ENCODE measurements at regions not wholly inside any gene's neighbourhood (a gene's known extent, or its start where the extent isn't known, plus 50 kb on each side); places are given as distances from the start of the nearest gene placed in this dataset.

GRCh38 chr21:27704567-27705166, 737.8 kb upstream of the ADAMTS5 start:
- DNase-seq (ENCODE audit: low read depth), result no peak

- DNase-seq (ENCODE audit: low read depth), result no peak
These were observed 736.9 kb upstream of the ADAMTS5 start for GRCh38 chr21:27703791-27704190.

GRCh38 chr21:27700974-27701614, 734.2 kb upstream of the ADAMTS5 start:
- peak; percentile 79 for DNase-seq (ENCODE audit: low read depth)

- no peak for DNase-seq (ENCODE audit: low read depth)
These were observed 728.4 kb upstream of the ADAMTS5 start for GRCh38 chr21:27695246-27695645.

- DNase-seq (ENCODE audit: low read depth), result peak; percentile 78
These were observed 727.8 kb upstream of the ADAMTS5 start for GRCh38 chr21:27694667-27695066.

- peak; percentile 91 for DNase-seq (ENCODE audit: low read depth)
These were observed 726.5 kb upstream of the ADAMTS5 start for GRCh38 chr21:27693376-27693775.

GRCh38 chr21:27691516-27691915, 724.6 kb upstream of the ADAMTS5 start:
- DNase-seq (ENCODE audit: low read depth), result no peak

GRCh38 chr21:27691006-27691405, 724.1 kb upstream of the ADAMTS5 start:
- no peak for DNase-seq (ENCODE audit: low read depth)

GRCh38 chr21:27690426-27690825, 723.5 kb upstream of the ADAMTS5 start:
- DNase-seq (ENCODE audit: low read depth), result no peak

- no peak for DNase-seq (ENCODE audit: low read depth)
These were observed 721.9 kb upstream of the ADAMTS5 start for GRCh38 chr21:27688773-27689172.

GRCh38 chr21:27683292-27683691, 716.4 kb upstream of the ADAMTS5 start:
- DNase-seq (ENCODE audit: low read depth), result no peak

GRCh38 chr21:27681841-27682240, 715.0 kb upstream of the ADAMTS5 start:
- peak; percentile 32 for DNase-seq (ENCODE audit: low read depth)

GRCh38 chr21:27681038-27681437, 714.1 kb upstream of the ADAMTS5 start:
- DNase-seq (ENCODE audit: low read depth), result peak; percentile 61

GRCh38 chr21:27680181-27680580, 713.3 kb upstream of the ADAMTS5 start:
- DNase-seq (ENCODE audit: low read depth), result no peak

- no peak for DNase-seq (ENCODE audit: low read depth)
These were observed 711.6 kb upstream of the ADAMTS5 start for GRCh38 chr21:27678511-27678910.

GRCh38 chr21:27677546-27677945, 710.7 kb upstream of the ADAMTS5 start:
- no peak for DNase-seq (ENCODE audit: low read depth)

GRCh38 chr21:27675306-27675705, 708.4 kb upstream of the ADAMTS5 start:
- DNase-seq (ENCODE audit: low read depth), result peak; percentile 27

GRCh38 chr21:27674041-27674615, 707.2 kb upstream of the ADAMTS5 start:
- DNase-seq (ENCODE audit: low read depth), result peak; percentile 87

- DNase-seq (ENCODE audit: low read depth), result no peak
These were observed 706.7 kb upstream of the ADAMTS5 start for GRCh38 chr21:27673581-27673980.

- DNase-seq (ENCODE audit: low read depth), result no peak
These were observed 704.3 kb upstream of the ADAMTS5 start for GRCh38 chr21:27671207-27671606.

- no peak for DNase-seq (ENCODE audit: low read depth)
These were observed 686.6 kb upstream of the ADAMTS5 start for GRCh38 chr21:27653481-27653880.

GRCh38 chr21:27649762-27650161, 682.9 kb upstream of the ADAMTS5 start:
- DNase-seq (ENCODE audit: low read depth), result peak; percentile 15

- peak; percentile 85 for DNase-seq (ENCODE audit: low read depth)
These were observed 682.4 kb upstream of the ADAMTS5 start for GRCh38 chr21:27649323-27649722.
